GM18499 (cell line): ENCODE measurements at regions not wholly inside any gene's neighbourhood (a gene's known extent, or its start where the extent isn't known, plus 50 kb on each side); places are given as distances from the start of the nearest gene placed in this dataset.
"Not testable (repeated sequence)": the region's sequence is repeated elsewhere in the genome, so short reads cannot be mapped to it uniquely, and the experiment has no call there.

Source experiments
- ATAC-seq: cut with Tn5 transposase; IDR thresholded peaks from one replicate; pipeline ENCODE4 v1.9.1; 2021; ENCODE audit warnings: moderate number of reproducible peaks; ENCODE audit not compliant: insufficient read depth, unreplicated experiment

DNA sequence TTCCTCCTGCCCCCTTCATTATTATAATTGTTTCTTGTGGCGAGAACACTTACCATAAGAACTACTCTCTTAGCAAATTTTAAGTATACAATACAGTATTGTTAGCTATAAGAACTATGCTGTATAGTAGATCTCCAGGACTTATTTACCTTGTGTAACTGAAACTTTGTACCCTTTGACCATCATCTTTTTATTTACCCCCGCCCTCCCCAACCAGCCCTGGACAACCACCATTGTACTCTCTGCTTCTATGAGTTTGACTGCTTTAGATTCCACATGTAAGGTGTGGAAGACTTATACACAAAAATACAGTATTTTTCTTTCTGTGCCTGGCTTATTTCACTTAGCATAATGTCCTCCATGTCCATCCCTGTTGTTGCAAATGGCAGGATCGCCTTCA is 161.1 kb downstream of the PHF8 start:
- ATAC-seq: no peak

DNA sequence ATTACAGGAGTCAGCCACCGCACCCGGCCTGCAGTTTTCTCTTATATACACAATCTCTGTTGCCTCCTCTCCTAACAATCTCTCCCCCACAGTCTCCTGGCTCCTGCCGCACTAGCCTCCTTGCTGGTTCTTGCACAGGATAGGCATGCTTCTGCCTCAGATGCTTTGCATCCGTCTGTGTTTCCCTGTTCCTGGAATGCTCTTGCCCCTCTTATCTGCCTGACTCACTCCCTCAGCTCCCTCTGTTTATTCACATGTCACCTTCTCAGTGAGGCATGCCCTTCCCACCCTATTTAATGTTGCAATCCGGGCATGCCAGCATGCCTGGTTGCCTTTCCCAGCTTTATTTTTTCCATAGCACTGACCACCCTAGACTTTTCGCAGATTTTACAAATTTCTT is 161.9 kb downstream of the PHF8 start:
- no peak for ATAC-seq

DNA sequence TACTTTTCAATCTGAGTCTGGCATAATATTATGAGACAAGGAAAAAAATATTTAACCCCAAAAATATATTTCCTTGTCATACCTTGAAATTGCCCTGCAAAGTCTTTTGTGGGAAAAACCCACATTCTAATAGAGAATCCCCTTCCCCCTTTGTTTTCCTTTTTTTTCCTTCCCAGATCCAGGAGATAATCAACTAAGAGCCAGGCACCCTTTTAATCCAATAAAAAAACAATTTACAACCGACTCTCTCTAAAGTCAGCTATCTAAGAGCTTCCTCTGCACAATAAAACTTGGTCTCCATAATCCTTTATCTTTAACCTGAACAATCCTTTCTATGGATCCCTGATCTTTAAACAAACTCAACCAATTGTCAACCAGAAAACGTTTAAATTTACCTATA is 163.5 kb downstream of the PHF8 start:
- not testable (repeated sequence) for ATAC-seq

DNA sequence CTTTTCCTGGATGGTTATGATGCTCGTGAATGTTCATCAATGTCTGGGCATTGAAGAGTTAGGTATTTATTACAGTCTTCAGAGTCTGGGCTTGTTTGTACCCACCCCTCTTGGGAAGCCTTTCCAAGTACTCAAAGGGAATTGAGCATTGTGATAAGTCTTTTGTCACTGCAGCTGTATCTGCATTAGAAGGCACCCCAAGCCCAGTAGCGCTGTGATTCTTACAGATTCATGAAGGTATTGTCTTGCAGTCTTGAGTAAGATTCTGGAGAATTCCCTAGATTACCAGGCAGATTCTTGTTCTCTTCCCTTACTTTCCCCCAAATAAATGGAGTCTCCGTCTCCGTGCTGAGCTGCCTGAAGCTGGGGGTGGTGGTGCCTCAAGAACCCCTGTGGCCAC is 173.4 kb upstream of the HUWE1 start:
- ATAC-seq: no peak

DNA sequence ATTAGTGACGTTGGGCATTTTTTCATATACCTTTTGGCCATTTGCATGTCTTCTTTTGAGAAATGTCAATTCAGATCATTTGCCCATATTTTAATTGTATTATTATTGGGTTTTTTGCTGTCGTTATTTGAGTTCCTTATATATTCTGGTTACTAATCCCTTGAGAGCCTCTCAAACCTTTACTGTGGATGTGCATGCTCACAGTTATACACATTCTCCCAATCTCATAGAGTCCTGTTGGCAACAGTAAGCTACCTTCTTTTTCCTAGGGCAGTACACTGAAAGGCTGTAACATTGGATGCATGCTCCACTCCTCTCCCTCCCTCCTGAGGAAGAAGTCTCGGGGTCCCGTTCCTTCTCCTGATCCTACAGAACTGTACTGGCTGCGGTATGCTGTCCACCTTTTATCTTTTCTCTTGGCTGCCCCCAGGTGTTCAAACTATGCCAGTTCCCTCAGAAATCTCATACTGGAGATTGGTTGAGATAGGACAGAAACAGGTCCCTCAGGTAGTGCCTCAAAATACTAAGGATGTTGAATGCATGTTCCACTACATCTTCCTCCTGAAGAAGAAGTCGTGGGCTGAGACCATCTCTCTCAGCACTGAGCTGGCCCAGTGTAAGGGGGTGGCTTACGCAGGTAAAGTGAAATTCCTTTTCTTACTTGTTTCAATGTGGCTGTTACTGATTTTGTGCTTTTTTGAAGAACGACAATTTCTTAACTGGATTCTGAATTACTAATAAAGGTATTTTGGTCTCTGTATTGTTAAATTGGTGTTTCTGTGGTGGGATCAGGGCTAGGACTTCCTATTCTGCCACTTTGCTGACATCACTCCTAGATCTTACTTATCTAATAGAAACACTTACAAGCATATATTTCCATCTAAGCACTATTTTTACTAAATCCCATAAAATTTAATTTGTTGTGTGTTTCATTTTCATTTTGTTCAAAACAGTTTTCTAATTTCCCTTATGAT is 145.4 kb upstream of the HUWE1 start:
- peak; percentile 77 for ATAC-seq

DNA sequence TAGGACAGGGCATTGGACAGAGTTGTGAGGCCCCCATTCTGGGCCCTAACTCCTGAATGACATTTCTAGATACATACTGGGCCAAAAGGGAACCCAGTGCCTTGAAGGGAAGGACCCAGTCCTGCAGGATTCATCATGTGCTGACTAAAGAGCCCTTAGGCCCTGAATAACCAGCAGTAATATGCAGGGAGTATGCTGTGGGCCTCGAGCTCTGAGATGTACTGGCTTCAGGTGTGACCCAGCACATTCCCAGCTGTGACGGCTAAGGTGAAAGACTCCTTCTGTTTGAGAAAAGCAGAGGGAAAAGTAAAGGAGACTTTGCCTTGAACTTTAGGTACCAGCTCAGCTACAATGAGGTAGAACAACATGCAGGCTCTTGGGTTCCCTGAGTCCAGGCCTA is 138.2 kb upstream of the HUWE1 start:
- ATAC-seq: no peak

DNA sequence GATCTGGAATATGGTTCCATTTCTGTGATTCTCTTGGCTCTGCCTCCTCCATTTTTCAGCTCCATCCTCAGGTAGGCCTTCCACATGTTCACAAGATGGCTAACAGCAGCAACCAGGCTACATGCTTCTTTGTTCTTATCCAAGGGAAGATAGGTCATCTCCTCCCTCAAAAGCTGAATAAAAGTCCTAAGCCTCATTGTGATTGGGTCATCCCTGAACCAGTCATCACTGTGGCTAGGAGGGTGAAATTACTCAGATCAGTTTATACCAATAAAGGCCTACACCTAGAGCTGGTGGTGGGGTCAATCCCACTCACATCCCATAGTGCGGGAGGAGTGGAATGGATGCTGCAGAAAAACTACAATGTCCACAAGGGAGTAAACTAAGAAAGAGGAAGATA is 131.6 kb upstream of the HUWE1 start:
- ATAC-seq: not testable (repeated sequence)

DNA sequence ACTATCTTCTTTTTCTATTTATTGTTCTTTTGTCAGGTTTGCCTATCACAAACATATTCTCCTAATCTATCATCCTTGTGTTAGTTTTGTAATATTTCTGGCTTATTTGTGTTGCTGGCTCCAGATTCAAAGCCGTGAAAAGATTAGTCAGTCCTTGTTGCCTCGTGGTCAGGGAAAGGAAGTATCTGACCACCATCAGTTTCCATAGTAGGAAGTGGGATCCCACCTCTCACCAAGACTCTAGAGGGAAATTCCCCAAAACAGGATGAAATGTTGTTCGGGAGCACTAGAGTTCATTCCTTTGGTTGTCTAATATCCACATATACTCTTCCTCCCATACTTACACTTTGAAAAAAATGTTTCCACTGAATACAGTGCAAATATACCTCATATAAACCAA is 131.0 kb upstream of the HUWE1 start:
- no peak for ATAC-seq

DNA sequence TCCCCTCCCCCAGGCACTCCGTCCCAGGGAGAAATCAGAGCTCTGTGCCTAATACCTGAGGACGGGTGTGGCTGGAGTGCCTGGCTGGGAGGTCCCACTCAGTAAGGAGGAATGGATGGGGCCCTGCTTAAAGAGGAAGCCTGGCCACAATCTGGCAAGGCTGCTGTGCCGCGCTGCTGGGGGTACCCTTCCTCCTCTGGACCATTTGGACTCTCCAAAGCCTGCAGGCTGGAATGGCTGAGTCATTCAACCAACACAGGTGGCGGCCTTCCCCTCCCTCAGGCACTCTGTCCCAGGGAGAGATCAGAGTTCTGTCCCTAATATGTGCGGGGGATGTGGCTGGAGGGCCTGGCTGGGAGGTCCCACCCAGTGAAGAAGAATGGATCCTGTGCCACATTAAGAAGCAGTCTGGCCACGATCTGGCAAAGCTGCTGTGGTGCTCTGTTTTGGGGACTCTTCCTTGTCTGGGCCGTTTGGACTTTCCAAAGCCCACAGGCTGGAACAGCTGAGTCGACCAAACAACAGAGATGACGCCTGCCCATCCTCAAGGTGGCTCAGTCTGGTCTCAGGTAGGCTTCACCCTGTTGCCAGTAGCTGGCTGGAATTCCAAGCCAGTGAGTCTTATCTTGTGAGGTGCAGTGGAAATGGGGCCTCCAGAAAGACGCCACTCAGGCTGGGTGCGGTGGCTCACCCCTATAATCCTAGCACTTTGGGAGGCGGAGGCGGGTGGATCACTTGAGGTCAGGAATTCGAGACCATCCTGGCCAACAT is 127.3 kb upstream of the HUWE1 start:
- no peak for ATAC-seq

DNA sequence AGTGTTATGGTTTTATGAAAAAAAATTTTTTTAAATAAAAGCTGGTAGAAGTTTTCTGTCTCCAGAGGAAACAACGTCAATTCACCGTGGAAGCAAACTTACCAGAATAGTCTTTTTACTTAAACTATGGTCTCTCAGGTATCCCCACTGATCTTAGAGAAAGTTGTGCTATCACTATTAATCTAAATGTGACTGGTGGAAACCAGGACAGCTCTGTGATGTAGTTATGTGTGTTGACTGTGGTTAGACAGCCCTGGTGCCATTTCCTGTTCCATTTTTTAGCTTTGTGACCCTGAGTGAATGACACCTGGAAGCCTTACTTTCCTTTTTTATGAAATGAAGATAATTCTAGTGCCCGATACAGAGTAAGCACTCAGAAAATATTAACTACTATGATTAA is 111.8 kb upstream of the HUWE1 start:
- no peak for ATAC-seq

DNA sequence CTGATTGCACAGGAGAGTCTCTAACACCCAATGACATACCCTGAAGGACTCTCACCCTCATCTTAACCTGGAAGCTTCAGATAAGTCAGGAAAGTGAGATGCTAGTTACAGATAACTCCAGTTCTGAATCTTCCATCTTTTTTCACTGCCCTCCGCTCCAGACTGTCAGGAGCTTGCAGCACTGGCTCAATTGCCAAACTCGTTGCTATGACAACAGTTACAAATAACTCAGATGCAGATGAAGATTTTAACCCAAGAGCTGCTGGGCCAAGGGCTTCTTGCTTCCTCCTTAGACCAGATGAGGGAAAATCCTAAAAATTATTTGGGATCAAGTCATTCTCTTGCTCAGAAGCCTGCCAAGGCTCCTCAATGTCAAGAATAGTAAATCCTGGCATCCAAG is 109.1 kb upstream of the HUWE1 start:
- ATAC-seq: no peak

DNA sequence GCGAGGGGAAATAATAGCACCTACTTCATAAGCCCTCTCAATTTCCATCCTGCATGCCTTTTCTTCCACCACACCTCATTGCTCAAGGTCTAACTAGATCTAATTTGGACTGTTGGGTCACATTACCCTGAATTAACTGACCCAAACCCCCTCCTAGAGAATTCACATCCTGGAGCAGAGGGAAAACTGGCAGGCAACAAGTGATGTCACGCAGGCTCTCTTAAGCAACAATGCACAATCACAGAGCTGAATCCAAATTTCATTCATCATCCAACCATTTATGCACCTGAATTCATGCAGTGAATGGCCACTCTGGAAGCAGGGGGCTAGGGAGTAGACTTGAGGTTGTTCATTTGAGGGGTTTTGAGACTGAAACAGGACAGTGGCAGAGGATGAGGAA is 107.7 kb upstream of the HUWE1 start:
- no peak for ATAC-seq

DNA sequence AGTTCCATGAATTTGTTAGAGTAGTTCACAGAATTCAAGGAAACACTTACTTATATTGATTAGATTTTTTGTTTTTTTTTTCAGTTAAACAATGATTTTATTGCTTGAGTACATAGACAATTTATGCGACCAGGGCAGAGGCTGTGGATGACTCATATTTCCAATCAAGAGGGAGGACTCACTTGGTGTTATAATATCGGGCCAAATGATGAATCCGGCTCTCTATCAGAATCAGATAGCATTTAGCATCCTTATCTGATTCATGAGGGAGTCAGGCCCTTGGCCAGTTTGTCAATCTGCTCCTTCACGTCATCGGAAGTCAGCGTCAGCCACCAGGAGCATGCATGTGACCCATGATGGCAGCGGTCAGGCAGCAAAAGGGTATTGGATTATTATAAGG is 82.3 kb upstream of the HUWE1 start:
- ATAC-seq: no peak

DNA sequence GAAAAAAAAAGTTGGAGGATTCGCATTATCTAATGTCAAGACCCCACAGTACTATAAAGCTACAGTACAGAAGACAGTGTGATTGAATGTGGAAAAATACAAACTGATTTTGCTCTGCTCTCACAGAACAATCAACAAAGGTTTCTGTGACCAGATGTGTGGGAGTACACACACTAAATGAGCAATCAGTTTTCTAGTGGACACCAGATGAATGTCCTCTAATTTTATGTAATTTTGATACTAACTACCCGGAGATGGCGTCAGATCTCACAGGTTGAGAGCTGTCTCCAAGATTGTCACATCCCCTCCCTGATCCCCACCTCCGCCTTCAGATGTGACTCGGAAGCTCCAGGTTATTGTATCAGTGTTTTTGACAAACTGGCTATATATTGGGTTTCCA is 81.9 kb upstream of the HUWE1 start:
- no peak for ATAC-seq

DNA sequence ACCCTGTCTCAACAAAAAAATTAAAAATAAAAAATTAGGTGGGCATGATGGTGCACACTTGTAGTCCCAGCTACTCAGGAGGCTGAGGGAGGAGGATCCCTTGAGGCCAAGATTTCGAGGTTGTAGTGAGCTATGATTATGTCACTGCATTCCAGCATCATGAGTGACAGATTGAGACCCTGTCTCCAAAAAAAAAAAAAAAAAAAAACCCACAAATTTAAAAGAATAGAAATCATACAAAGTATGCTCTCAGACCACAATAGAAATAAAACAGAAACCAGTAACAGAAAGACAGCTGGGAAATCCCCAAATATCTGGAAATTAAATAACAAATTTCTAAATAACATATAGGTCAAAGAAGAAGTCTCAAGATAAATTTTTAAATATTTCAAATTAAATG is 81.0 kb upstream of the HUWE1 start:
- ATAC-seq: no peak

DNA sequence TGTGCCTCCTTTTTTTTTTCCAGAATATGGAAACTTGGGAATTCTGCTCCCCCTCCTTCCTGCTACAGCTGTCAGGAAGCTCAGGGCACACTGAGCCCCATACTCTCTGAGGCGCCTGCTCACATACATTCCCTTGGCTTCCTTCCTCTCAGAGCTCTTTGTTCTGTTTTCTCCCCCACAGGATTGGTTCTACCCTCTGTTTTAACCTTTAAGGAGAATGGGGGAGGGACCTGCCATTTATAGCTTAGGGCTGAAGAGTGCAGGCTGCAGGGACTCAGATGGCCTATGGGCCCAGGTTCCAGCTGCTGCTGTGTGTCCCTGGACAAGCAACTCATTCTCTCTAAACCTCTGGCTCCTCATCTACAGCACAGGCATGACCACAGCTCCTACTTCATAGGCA is 70.7 kb upstream of the HUWE1 start:
- not testable (repeated sequence) for ATAC-seq

DNA sequence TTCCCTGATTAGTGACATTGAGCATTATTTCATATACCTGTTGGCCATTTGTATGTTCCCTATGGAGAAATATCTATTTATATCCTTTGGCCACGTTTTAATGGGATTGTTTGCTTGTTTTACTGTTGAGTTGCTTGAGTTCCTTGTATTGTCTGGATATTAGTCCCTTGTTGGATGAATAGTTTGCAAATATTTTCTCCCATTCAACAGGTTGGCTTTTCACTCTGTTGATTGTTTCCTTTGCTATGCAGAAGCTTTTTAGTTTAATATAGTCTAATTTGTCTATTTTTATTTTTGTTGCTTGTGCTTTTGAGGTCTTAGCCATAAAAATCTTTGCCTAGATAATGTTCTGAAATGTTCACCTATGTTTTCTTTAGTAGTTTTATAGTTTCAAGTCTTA is 60.2 kb upstream of the HUWE1 start:
- no peak for ATAC-seq

DNA sequence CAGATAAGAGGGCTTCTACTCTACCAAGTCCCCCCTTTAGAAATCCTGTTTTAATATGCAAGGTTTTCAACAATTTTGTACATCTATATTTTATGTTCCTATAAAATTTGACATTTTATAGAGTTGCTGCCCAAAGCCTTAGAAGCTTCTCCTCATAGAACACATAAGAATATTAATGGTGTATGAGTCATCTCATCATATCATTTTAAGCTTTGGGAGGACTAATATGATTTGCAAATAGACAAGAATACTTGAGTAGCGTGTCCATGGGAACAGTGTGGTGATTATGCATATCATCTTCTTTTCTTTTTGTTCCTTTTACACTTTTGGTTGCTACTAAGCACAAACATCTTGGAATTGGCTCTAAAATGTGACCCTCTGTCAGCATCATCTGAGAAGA is 56.7 kb upstream of the HUWE1 start:
- ATAC-seq: no peak

DNA sequence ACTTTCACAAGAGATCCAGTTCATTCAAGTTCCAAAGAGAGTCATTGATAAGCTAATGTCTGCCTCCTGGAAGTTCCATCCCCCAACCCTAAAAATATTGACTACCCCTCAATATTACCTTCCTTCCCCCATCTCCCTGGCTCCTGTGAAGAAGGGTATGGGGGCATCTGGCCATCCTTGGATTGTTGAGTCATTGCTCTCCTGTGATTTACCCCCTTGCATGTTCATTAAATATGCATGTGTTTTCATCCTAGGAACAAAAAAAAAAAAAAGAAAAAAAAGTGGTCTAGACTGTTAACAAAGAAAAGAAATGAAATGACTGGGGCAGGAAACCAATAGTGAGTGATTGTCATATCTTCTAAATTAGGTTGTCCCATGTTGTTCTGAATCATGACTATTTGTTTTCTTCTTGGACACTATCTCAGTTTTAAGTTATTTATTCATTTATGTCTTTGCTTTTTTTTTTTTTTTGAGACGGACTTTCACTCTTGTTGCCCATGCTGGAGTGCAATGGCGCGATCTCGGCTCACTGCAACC is 51.9 kb upstream of the HUWE1 start:
- ATAC-seq: no peak
